ENCODE measurements at regions not wholly inside any gene's neighbourhood (a gene's known extent, or its start where the extent isn't known, plus 50 kb on each side); places are given as distances from the start of the nearest gene placed in this dataset.

DNA sequence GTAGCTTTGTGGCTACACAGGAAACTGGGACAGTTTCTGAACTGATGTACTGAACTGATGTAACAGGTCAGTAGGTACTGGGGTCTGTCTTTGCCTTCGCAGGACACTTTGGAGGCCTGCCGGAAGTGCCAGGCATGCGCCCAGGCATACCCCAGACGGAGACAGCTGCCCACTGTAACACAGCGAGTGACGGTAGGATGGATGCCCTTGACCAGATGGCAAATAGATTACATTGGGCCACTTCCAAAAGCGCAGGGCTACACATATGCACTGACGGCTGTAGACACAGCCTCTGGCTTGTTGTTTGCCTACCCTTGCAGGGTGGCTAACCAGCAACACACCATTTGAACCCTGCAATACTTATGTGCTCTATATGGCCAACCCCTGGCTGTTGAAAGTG lies 94.1 kb upstream of the TMPO start:
- Histone ChIP-seq H3K9ac (ENCODE audit: control insufficient read depth, extremely low read depth, insufficient read depth, low read length) (no peak overlapping the region), H3K79me2 (ENCODE audit: control insufficient read depth, insufficient read depth, low read length) (no peaks in the 10 kb centered on the region), H3K36me3 (ENCODE audit: control insufficient read depth in 2 of 2, extremely low read depth in 1 of 2, insufficient read depth in 2 of 2, low read length in 2 of 2) (no peaks in the 10 kb centered on the region), H3K9me1 (ENCODE audit: control insufficient read depth, extremely low read depth, insufficient read depth, low read length) (no peaks in the 10 kb centered on the region), H3K9me3 (ENCODE audit: control insufficient read depth, low read depth, low read length) (no peaks in the 10 kb centered on the region), H2AFZ (ENCODE audit: control insufficient read depth, low read length) (no peak overlapping the region), H3K4me1 (ENCODE audit: control insufficient read depth, extremely low read depth, insufficient read depth, low read length) (peaks cover 10% of the 10 kb centered on the region), H3K27me3 (ENCODE audit: control insufficient read depth, extremely low read depth, insufficient read depth, low read length) (no peaks in the 10 kb centered on the region), H3K27ac (ENCODE audit: control insufficient read depth, insufficient read depth, low read length) (no peak overlapping the region), H3K4me3 (ENCODE audit: control insufficient read depth in 2 of 3, extremely low read depth in 1 of 3, insufficient read depth in 2 of 3, low read depth in 1 of 3, low read length in 3 of 3) (no peak overlapping the region), H4K20me1 (ENCODE audit: control insufficient read depth, extremely low read depth, insufficient read depth, low read length) (no peaks in the 10 kb centered on the region), H3K4me2 (ENCODE audit: control insufficient read depth, extremely low read depth, insufficient read depth, low read depth, low read length) (no peak overlapping the region)
- DNase-seq (ENCODE audit: low read depth, low spot score) (no peak), FAIRE-seq (no peak)
- dilution Hi-C loops (cut with MboI; ENCODE audit: extremely low pct_ligation_motif_present, low sequenced_read_pairs), result no loop called here
- no peak for TF ChIP-seq EZH2 (IDR thresholded peaks at IDR 0.05; ENCODE audit: low read length)
- TF ChIP-seq, protein P1, sequence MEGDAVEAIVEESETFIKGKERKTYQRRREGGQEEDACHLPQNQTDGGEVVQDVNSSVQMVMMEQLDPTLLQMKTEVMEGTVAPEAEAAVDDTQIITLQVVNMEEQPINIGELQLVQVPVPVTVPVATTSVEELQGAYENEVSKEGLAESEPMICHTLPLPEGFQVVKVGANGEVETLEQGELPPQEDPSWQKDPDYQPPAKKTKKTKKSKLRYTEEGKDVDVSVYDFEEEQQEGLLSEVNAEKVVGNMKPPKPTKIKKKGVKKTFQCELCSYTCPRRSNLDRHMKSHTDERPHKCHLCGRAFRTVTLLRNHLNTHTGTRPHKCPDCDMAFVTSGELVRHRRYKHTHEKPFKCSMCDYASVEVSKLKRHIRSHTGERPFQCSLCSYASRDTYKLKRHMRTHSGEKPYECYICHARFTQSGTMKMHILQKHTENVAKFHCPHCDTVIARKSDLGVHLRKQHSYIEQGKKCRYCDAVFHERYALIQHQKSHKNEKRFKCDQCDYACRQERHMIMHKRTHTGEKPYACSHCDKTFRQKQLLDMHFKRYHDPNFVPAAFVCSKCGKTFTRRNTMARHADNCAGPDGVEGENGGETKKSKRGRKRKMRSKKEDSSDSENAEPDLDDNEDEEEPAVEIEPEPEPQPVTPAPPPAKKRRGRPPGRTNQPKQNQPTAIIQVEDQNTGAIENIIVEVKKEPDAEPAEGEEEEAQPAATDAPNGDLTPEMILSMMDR (optimal IDR thresholded peaks at IDR 0.05 in 1 of 3, IDR thresholded peaks at IDR 0.05 in 1 of 3, conservative IDR thresholded peaks at IDR 0.05 in 1 of 3; ENCODE audit: extremely low read depth in 1 of 3, insufficient read depth in 2 of 3, low read length in 3 of 3), result no peak

DNA sequence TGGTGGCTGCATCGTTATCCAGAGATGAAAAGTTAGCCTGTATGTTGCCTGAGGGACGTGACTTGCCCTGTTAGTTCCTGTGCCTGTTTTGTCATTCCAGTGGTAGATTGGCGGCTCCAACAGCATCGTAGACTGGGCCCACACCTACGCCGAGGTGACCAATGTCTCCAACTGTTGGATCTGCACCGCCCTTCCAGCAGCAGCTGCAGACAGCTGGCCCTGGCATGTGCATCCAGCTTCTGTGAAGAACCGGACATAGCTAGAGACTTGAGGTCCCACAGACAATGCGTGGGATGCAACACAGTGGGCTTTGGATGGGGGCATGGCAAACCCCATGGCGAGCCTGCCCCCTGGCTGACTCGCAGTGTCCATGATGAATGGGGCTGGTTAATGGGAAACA lies 93.0 kb upstream of the TMPO start:
- TF ChIP-seq EZH2 (IDR thresholded peaks at IDR 0.05; ENCODE audit: low read length), result no peak
- TF ChIP-seq, protein P1 (optimal IDR thresholded peaks at IDR 0.05 in 1 of 3, IDR thresholded peaks at IDR 0.05 in 1 of 3, conservative IDR thresholded peaks at IDR 0.05 in 1 of 3; ENCODE audit: extremely low read depth in 1 of 3, insufficient read depth in 2 of 3, low read length in 3 of 3), result no peak
- H3K9me3 ChIP-seq (ENCODE audit: control insufficient read depth, low read depth, low read length), result no peaks in the 10 kb centered on the region
- no peak for FAIRE-seq
- H3K36me3 ChIP-seq (ENCODE audit: control insufficient read depth in 2 of 2, extremely low read depth in 1 of 2, insufficient read depth in 2 of 2, low read length in 2 of 2), result no peaks in the 10 kb centered on the region
- no peak overlapping the region for H2AFZ ChIP-seq (ENCODE audit: control insufficient read depth, low read length)
- no peaks in the 10 kb centered on the region for H4K20me1 ChIP-seq (ENCODE audit: control insufficient read depth, extremely low read depth, insufficient read depth, low read length)
- H3K9ac ChIP-seq (ENCODE audit: control insufficient read depth, extremely low read depth, insufficient read depth, low read length), result no peak overlapping the region
- H3K27ac ChIP-seq (ENCODE audit: control insufficient read depth, insufficient read depth, low read length), result no peak overlapping the region
- no peak overlapping the region for H3K4me3 ChIP-seq (ENCODE audit: control insufficient read depth in 2 of 3, extremely low read depth in 1 of 3, insufficient read depth in 2 of 3, low read depth in 1 of 3, low read length in 3 of 3)
- no peak for DNase-seq (ENCODE audit: low read depth, low spot score)
- H3K9me1 ChIP-seq (ENCODE audit: control insufficient read depth, extremely low read depth, insufficient read depth, low read length), result no peaks in the 10 kb centered on the region
- H3K4me2 ChIP-seq (ENCODE audit: control insufficient read depth, extremely low read depth, insufficient read depth, low read depth, low read length), result no peak overlapping the region
- H3K4me1 ChIP-seq (ENCODE audit: control insufficient read depth, extremely low read depth, insufficient read depth, low read length), result peaks cover 10% of the 10 kb centered on the region
- dilution Hi-C loops (cut with MboI; ENCODE audit: extremely low pct_ligation_motif_present, low sequenced_read_pairs), result no loop called here
- H3K27me3 ChIP-seq (ENCODE audit: control insufficient read depth, extremely low read depth, insufficient read depth, low read length), result no peaks in the 10 kb centered on the region
- H3K79me2 ChIP-seq (ENCODE audit: control insufficient read depth, insufficient read depth, low read length), result no peaks in the 10 kb centered on the region

All from keratinocyte (primary cell).